Esophagus squamous epithelium (tissue), 5 donors: ENCODE measurements at regions not wholly inside any gene's neighbourhood (a gene's known extent, or its start where the extent isn't known, plus 50 kb on each side); places are given as distances from the start of the nearest gene placed in this dataset.

Experiments used
- DNase-seq: peaks from one replicate; lab custom pipeline; 2025; lab: John Stamatoyannopoulos, UW
- H3K27ac ChIP-seq, 4 donors: fragments of 200-600 bp; sonication (generic); one replicate each; pipeline ENCODE4 v1.5.1; 2016 to 2019; ENCODE audit warnings: mild to moderate bottlenecking in 1 of 4
- H3K27me3 ChIP-seq, 4 donors: fragments of 200-600 bp; sonication (generic); 1 replicate in 3 of 4; 2 replicates in 1 of 4; pipeline versions ENCODE4 v1.5.1 to v1.6.0; 2017 to 2021; ENCODE audit warnings: antibody characterized with exemption in 1 of 4
- H3K36me3 ChIP-seq, 3 donors: fragments of 200-600 bp; sonication (generic); one replicate each; pipeline ENCODE4 v1.5.1; 2016 to 2019
- H3K4me1 ChIP-seq, 3 donors: fragments of 200-600 bp; sonication (generic); one replicate each; pipeline ENCODE4 v1.5.1; 2017 to 2019
- H3K4me3 ChIP-seq, 4 donors: fragments of 200-600 bp; sonication (generic); 1 replicate in 3 of 4; 2 replicates in 1 of 4; pipeline ENCODE4 v1.5.1; 2016 to 2019; ENCODE audit warnings: mild to moderate bottlenecking in 2 of 4, moderate library complexity in 1 of 4
- H3K9me3 ChIP-seq, 3 donors: fragments of 200-600 bp; sonication (generic); one replicate each; pipeline ENCODE4 v1.5.1; 2016 to 2019
- CTCF ChIP-seq, 6 experiments: fragments of 450-650 bp in 4 of 6; fragments of 200-600 bp in 2 of 6; sonication (generic) in 2 of 6; IDR thresholded peaks; one replicate each; pipeline ENCODE4 v1.5.1; 2016 to 2019; ENCODE audit warnings: antibody characterized with exemption in 6 of 6, mild to moderate bottlenecking in 4 of 6, moderate library complexity in 4 of 6
- POLR2A ChIP-seq, 4 donors: fragments of 450-650 bp; IDR thresholded peaks; one replicate each; pipeline ENCODE4 v1.6.1; 2017; ENCODE audit warnings: antibody characterized with exemption in 4 of 4, mild to moderate bottlenecking in 4 of 4, moderate library complexity in 3 of 4
- WGBS, 2 donors: methylation state at CpG; one replicate each; pipeline ENCODE4 v1.1.5; 2018; 5-methylcytosine and 5-hydroxymethylcytosine counted together
- intact Hi-C: fragments of 100-400 bp; cut with DNase I; formaldehyde crosslinking; loops from one replicate; pipeline ENCODE4 v1.15.0; 2022
- donor health status: DM: yes; HTN: yes; CAD: no.

- DNase-seq = no peak
- no peak overlapping the region for H3K27ac ChIP-seq
- no peaks in the 10 kb centered on the region for H3K36me3 ChIP-seq
- no peak overlapping the region for H3K4me3 ChIP-seq
- H3K27me3 ChIP-seq = no peaks in the 10 kb centered on the region
- H3K9me3 ChIP-seq = no peaks in the 10 kb centered on the region
- TF ChIP-seq CTCF (IDR thresholded peaks at IDR 0.05) (no peak), POLR2A (IDR thresholded peaks at IDR 0.05) (no peak)
- intact Hi-C loops = no loop called here
- H3K4me1 ChIP-seq = no peaks in the 10 kb centered on the region
Measured at GRCh38 chr4:181488926-181489325, 754.3 kb upstream of the TENM3 start.

GRCh38 chr4:181498148-181498547 lies 745.1 kb upstream of the TENM3 start:
- DNase-seq = no peak
- Histone ChIP-seq H3K27ac (no peak overlapping the region), H3K4me3 (no peak overlapping the region), H3K9me3 (no peaks in the 10 kb centered on the region), H3K4me1 (no peaks in the 10 kb centered on the region), H3K27me3 (no peaks in the 10 kb centered on the region), H3K36me3 (no peaks in the 10 kb centered on the region)
- 77 to 93% methylated on average over 1 of the region's 1 CpG for WGBS, 2 donors
- TF ChIP-seq CTCF (IDR thresholded peaks at IDR 0.05) (no peak), POLR2A (IDR thresholded peaks at IDR 0.05) (no peak)
- intact Hi-C loops = no loop called here

GRCh38 chr4:181502611-181503010 lies 740.6 kb upstream of the TENM3 start:
- Histone ChIP-seq H3K4me1 (no peaks in the 10 kb centered on the region), H3K27ac (no peak overlapping the region), H3K36me3 (no peaks in the 10 kb centered on the region), H3K9me3 (no peaks in the 10 kb centered on the region), H3K27me3 (no peaks in the 10 kb centered on the region), H3K4me3 (no peak overlapping the region)
- no peak for DNase-seq
- TF ChIP-seq CTCF (IDR thresholded peaks at IDR 0.05) (no peak), POLR2A (IDR thresholded peaks at IDR 0.05) (no peak)
- WGBS, 2 donors = 74 to 77% methylated on average over 6 to 8 of the region's 8 CpGs
- intact Hi-C loops = no loop called here

- intact Hi-C loops = no loop called here
- Histone ChIP-seq H3K4me1 (no peaks in the 10 kb centered on the region), H3K9me3 (no peaks in the 10 kb centered on the region), H3K27me3 (no peaks in the 10 kb centered on the region), H3K4me3 (no peak overlapping the region), H3K27ac (no peak overlapping the region), H3K36me3 (no peaks in the 10 kb centered on the region)
- no peak for DNase-seq
- 59 to 70% methylated on average over 10 to 12 of the region's 12 CpGs for WGBS, 2 donors
- TF ChIP-seq POLR2A (IDR thresholded peaks at IDR 0.05) = no peak
- no peak for TF ChIP-seq CTCF (IDR thresholded peaks at IDR 0.05)
Measured at GRCh38 chr4:181503687-181504390, 739.4 kb upstream of the TENM3 start.

GRCh38 chr4:181504924-181505323 lies 738.3 kb upstream of the TENM3 start:
- no peaks in the 10 kb centered on the region for H3K4me1 ChIP-seq
- WGBS, 2 donors = 57 to 60% methylated on average over 6 of the region's 6 CpGs
- TF ChIP-seq POLR2A (IDR thresholded peaks at IDR 0.05) (no peak), CTCF (IDR thresholded peaks at IDR 0.05) (no peak)
- H3K27me3 ChIP-seq = no peaks in the 10 kb centered on the region
- intact Hi-C loops = no loop called here
- DNase-seq = no peak
- H3K4me3 ChIP-seq = no peak overlapping the region
- H3K9me3 ChIP-seq = no peaks in the 10 kb centered on the region
- no peaks in the 10 kb centered on the region for H3K36me3 ChIP-seq
- no peak overlapping the region for H3K27ac ChIP-seq
